ENCODE measurements at regions not wholly inside any gene's neighbourhood (a gene's known extent, or its start where the extent isn't known, plus 50 kb on each side); places are given as distances from the start of the nearest gene placed in this dataset.

GRCh38 chr14:25436288-25436875 lies 386.4 kb upstream of the STXBP6 start:
- TF ChIP-seq CTCF (IDR thresholded peaks at IDR 0.05) (no peak), SIN3A (IDR thresholded peaks at IDR 0.05; ENCODE audit: borderline replicate concordance, low read depth, low read length) (no peak), NRF1 (IDR thresholded peaks at IDR 0.05; ENCODE audit: low read depth, low read length) (no peak), POLR2AphosphoS5 (IDR thresholded peaks at IDR 0.05; ENCODE audit: low read depth, low read length) (no peak), EP300 (IDR thresholded peaks at IDR 0.05; ENCODE audit: borderline replicate concordance in 1 of 2, low read depth in 1 of 2, low read length in 1 of 2) (no peak)

Data from SK-N-SH (cell line).